ENCODE measurements at regions not wholly inside any gene's neighbourhood (a gene's known extent, or its start where the extent isn't known, plus 50 kb on each side); places are given as distances from the start of the nearest gene placed in this dataset.

- H2BK12ac ChIP-seq (ENCODE audit: low read length in 2 of 2) = no peak overlapping the region
- H3K4ac ChIP-seq (ENCODE audit: low read depth in 1 of 2, low read length in 2 of 2) = no peak overlapping the region
- no peak overlapping the region for H3K18ac ChIP-seq (ENCODE audit: low read depth in 1 of 2, low read length in 2 of 2)
- WGBS = 100% methylated on average over 4 of the region's 6 CpGs
- H3K27me3 ChIP-seq (ENCODE audit: control insufficient read depth in 1 of 2, insufficient read depth in 1 of 2, low read length in 2 of 2) = no peaks in the 10 kb centered on the region
- H3K23ac ChIP-seq (ENCODE audit: low read length in 2 of 2) = no peak overlapping the region
- peaks cover under 1% of the 10 kb centered on the region for H3K4me1 ChIP-seq (ENCODE audit: control insufficient read depth, insufficient read depth, low read depth, low read length)
- H2BK15ac ChIP-seq (ENCODE audit: low read depth, poor library complexity, severe bottlenecking) = no peak overlapping the region
- H3K9ac ChIP-seq (ENCODE audit: low read length) = no peak overlapping the region
- H2AFZ ChIP-seq (ENCODE audit: low read depth, low read length) = no peak overlapping the region
- H3K27ac ChIP-seq (ENCODE audit: low read length, poor library complexity, severe bottlenecking) = no peak overlapping the region
- no peak overlapping the region for H3K4me2 ChIP-seq (ENCODE audit: low read length, poor library complexity, severe bottlenecking)
- H3K14ac ChIP-seq (ENCODE audit: low read length in 2 of 2) = no peak overlapping the region
- no peak overlapping the region for H2BK120ac ChIP-seq (ENCODE audit: low read depth, low read length)
- H3K79me1 ChIP-seq (replicated peaks; ENCODE audit: low read length, poor library complexity, severe bottlenecking) = no peaks in the 10 kb centered on the region
- H4K8ac ChIP-seq (ENCODE audit: low read length) = no peak overlapping the region
- H3K4me3 ChIP-seq (ENCODE audit: insufficient read depth in 1 of 2, low read depth in 1 of 2, low read length in 2 of 2) = no peak overlapping the region
- H2BK5ac ChIP-seq (ENCODE audit: low read depth, low read length, poor library complexity, severe bottlenecking) = no peak overlapping the region
- H2AK5ac ChIP-seq (ENCODE audit: low read length, severe bottlenecking) = no peak overlapping the region
- H3K9me3 ChIP-seq (ENCODE audit: control insufficient read depth, low read length) = no peaks in the 10 kb centered on the region
- no peaks in the 10 kb centered on the region for H3K36me3 ChIP-seq (ENCODE audit: control insufficient read depth in 1 of 2, insufficient read depth in 2 of 2, low read depth in 1 of 2, low read length in 2 of 2)
- no peak for DNase-seq
- H4K91ac ChIP-seq (ENCODE audit: low read length) = no peak overlapping the region
These were observed 608.0 kb upstream of the NRP1 start for GRCh38 chr10:33942508-33942907.

DNA sequence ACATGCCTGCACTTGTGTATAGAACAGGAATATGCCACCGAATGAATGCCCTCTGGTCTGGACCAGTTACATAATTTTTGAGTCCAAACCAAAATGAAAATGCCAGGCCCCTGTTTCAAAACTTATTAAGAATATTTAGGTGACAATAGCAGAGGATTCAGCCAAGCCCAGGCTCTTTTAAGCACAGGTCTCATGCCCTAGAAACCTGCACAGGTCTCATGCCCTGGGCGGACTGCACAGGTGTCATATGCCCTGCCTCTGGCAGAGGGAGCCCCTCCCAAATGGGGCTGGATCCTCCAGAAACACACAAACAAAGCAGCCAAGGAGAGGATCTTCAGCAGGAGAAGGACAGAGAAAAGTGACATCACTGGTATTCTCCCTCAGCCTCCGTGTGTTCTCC, 605.4 kb upstream of the NRP1 start:
- H3K9me3 ChIP-seq (ENCODE audit: control insufficient read depth, low read length) = no peaks in the 10 kb centered on the region
- no peak overlapping the region for H3K4me2 ChIP-seq (ENCODE audit: low read length, poor library complexity, severe bottlenecking)
- H3K36me3 ChIP-seq (ENCODE audit: control insufficient read depth in 1 of 2, insufficient read depth in 2 of 2, low read depth in 1 of 2, low read length in 2 of 2) = no peaks in the 10 kb centered on the region
- no peak overlapping the region for H2AFZ ChIP-seq (ENCODE audit: low read depth, low read length)
- no peak overlapping the region for H3K23ac ChIP-seq (ENCODE audit: low read length in 2 of 2)
- DNase-seq = no peak
- H3K79me1 ChIP-seq (replicated peaks; ENCODE audit: low read length, poor library complexity, severe bottlenecking) = no peaks in the 10 kb centered on the region
- no peak overlapping the region for H2BK120ac ChIP-seq (ENCODE audit: low read depth, low read length)
- 90% methylated on average over 3 of the region's 3 CpGs for WGBS
- no peak overlapping the region for H3K14ac ChIP-seq (ENCODE audit: low read length in 2 of 2)
- no peak overlapping the region for H3K27ac ChIP-seq (ENCODE audit: low read length, poor library complexity, severe bottlenecking)
- no peak overlapping the region for H2BK5ac ChIP-seq (ENCODE audit: low read depth, low read length, poor library complexity, severe bottlenecking)
- H3K4me3 ChIP-seq (ENCODE audit: insufficient read depth in 1 of 2, low read depth in 1 of 2, low read length in 2 of 2) = no peak overlapping the region
- no peak overlapping the region for H4K8ac ChIP-seq (ENCODE audit: low read length)
- no peak overlapping the region for H2AK5ac ChIP-seq (ENCODE audit: low read length, severe bottlenecking)
- H3K18ac ChIP-seq (ENCODE audit: low read depth in 1 of 2, low read length in 2 of 2) = no peak overlapping the region
- no peak overlapping the region for H3K4ac ChIP-seq (ENCODE audit: low read depth in 1 of 2, low read length in 2 of 2)
- no peak overlapping the region for H2BK15ac ChIP-seq (ENCODE audit: low read depth, poor library complexity, severe bottlenecking)
- no peaks in the 10 kb centered on the region for H3K27me3 ChIP-seq (ENCODE audit: control insufficient read depth in 1 of 2, insufficient read depth in 1 of 2, low read length in 2 of 2)
- no peak overlapping the region for H3K9ac ChIP-seq (ENCODE audit: low read length)
- H2BK12ac ChIP-seq (ENCODE audit: low read length in 2 of 2) = no peak overlapping the region
- H4K91ac ChIP-seq (ENCODE audit: low read length) = no peak overlapping the region
- H3K4me1 ChIP-seq (ENCODE audit: control insufficient read depth, insufficient read depth, low read depth, low read length) = peaks cover 2% of the 10 kb centered on the region

DNA sequence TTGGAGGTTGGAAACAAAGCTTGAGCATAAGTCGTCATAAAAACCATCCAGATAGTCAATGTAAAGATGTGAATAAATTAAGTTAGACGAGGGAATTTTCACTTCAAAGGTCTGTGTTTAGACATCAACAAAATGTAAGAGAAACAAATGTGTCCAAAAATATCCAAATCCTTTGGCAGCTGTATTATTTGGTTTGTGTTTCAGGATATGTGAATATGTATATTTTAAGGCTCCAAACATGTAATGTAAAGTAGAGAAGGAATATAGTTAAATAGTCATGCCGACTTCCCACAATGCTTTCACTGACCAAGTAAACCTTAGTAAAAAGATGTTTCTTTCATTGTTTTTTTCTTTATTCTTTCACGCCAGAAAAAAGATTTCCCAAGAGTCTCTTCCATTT, 604.9 kb upstream of the NRP1 start:
- Histone ChIP-seq H3K4me2 (ENCODE audit: low read length, poor library complexity, severe bottlenecking) (no peak overlapping the region), H4K8ac (ENCODE audit: low read length) (no peak overlapping the region), H2BK5ac (ENCODE audit: low read depth, low read length, poor library complexity, severe bottlenecking) (no peak overlapping the region), H4K91ac (ENCODE audit: low read length) (no peak overlapping the region), H3K4me3 (ENCODE audit: insufficient read depth in 1 of 2, low read depth in 1 of 2, low read length in 2 of 2) (no peak overlapping the region), H3K18ac (ENCODE audit: low read depth in 1 of 2, low read length in 2 of 2) (no peak overlapping the region), H3K23ac (ENCODE audit: low read length in 2 of 2) (no peak overlapping the region), H3K4ac (ENCODE audit: low read depth in 1 of 2, low read length in 2 of 2) (no peak overlapping the region), H3K4me1 (ENCODE audit: control insufficient read depth, insufficient read depth, low read depth, low read length) (peaks cover 2% of the 10 kb centered on the region), H2AFZ (ENCODE audit: low read depth, low read length) (no peak overlapping the region), H2BK120ac (ENCODE audit: low read depth, low read length) (no peak overlapping the region), H3K79me1 (replicated peaks; ENCODE audit: low read length, poor library complexity, severe bottlenecking) (no peaks in the 10 kb centered on the region), H3K27me3 (ENCODE audit: control insufficient read depth in 1 of 2, insufficient read depth in 1 of 2, low read length in 2 of 2) (no peaks in the 10 kb centered on the region), H3K27ac (ENCODE audit: low read length, poor library complexity, severe bottlenecking) (no peak overlapping the region), H2BK12ac (ENCODE audit: low read length in 2 of 2) (no peak overlapping the region), H2AK5ac (ENCODE audit: low read length, severe bottlenecking) (no peak overlapping the region), H3K14ac (ENCODE audit: low read length in 2 of 2) (no peak overlapping the region), H3K9ac (ENCODE audit: low read length) (no peak overlapping the region), H3K36me3 (ENCODE audit: control insufficient read depth in 1 of 2, insufficient read depth in 2 of 2, low read depth in 1 of 2, low read length in 2 of 2) (no peaks in the 10 kb centered on the region), H3K9me3 (ENCODE audit: control insufficient read depth, low read length) (no peaks in the 10 kb centered on the region), H2BK15ac (ENCODE audit: low read depth, poor library complexity, severe bottlenecking) (no peak overlapping the region)
- 91% methylated on average over 4 of the region's 4 CpGs for WGBS
- DNase-seq = no peak

- Histone ChIP-seq H3K27ac (ENCODE audit: low read length, poor library complexity, severe bottlenecking) (no peak overlapping the region), H3K9ac (ENCODE audit: low read length) (no peak overlapping the region), H3K14ac (ENCODE audit: low read length in 2 of 2) (no peak overlapping the region), H2BK15ac (ENCODE audit: low read depth, poor library complexity, severe bottlenecking) (no peak overlapping the region), H4K91ac (ENCODE audit: low read length) (no peak overlapping the region), H2AFZ (ENCODE audit: low read depth, low read length) (no peak overlapping the region), H3K4me1 (ENCODE audit: control insufficient read depth, insufficient read depth, low read depth, low read length) (peaks cover 2% of the 10 kb centered on the region), H3K4me2 (ENCODE audit: low read length, poor library complexity, severe bottlenecking) (no peak overlapping the region), H2BK5ac (ENCODE audit: low read depth, low read length, poor library complexity, severe bottlenecking) (no peak overlapping the region), H3K79me1 (replicated peaks; ENCODE audit: low read length, poor library complexity, severe bottlenecking) (no peaks in the 10 kb centered on the region), H2BK12ac (ENCODE audit: low read length in 2 of 2) (no peak overlapping the region), H3K9me3 (ENCODE audit: control insufficient read depth, low read length) (no peaks in the 10 kb centered on the region), H3K36me3 (ENCODE audit: control insufficient read depth in 1 of 2, insufficient read depth in 2 of 2, low read depth in 1 of 2, low read length in 2 of 2) (no peaks in the 10 kb centered on the region), H3K4ac (ENCODE audit: low read depth in 1 of 2, low read length in 2 of 2) (no peak overlapping the region), H3K27me3 (ENCODE audit: control insufficient read depth in 1 of 2, insufficient read depth in 1 of 2, low read length in 2 of 2) (no peaks in the 10 kb centered on the region), H3K23ac (ENCODE audit: low read length in 2 of 2) (no peak overlapping the region), H2AK5ac (ENCODE audit: low read length, severe bottlenecking) (no peak overlapping the region), H4K8ac (ENCODE audit: low read length) (no peak overlapping the region), H3K4me3 (ENCODE audit: insufficient read depth in 1 of 2, low read depth in 1 of 2, low read length in 2 of 2) (no peak overlapping the region), H3K18ac (ENCODE audit: low read depth in 1 of 2, low read length in 2 of 2) (no peak overlapping the region), H2BK120ac (ENCODE audit: low read depth, low read length) (no peak overlapping the region)
- WGBS = 78% methylated on average over 3 of the region's 3 CpGs
- no peak for DNase-seq
These were observed 603.5 kb upstream of the NRP1 start for GRCh38 chr10:33938001-33938400.

Data from mesenchymal stem cell (in vitro differentiated cells and primary cell).